GM12891 (cell line): ENCODE measurements at regions not wholly inside any gene's neighbourhood (a gene's known extent, or its start where the extent isn't known, plus 50 kb on each side); places are given as distances from the start of the nearest gene placed in this dataset.

Source experiments
- POLR2A ChIP-seq: IDR thresholded peaks from 2 replicates; pipeline ENCODE4 v1.6.1; 2011; ENCODE audit warnings: low read depth, low read length, control low read depth
- TAF1 ChIP-seq: IDR thresholded peaks from 2 replicates; pipeline ENCODE4 v1.6.1; 2011; ENCODE audit warnings: low read depth, low read length, control low read depth

DNA sequence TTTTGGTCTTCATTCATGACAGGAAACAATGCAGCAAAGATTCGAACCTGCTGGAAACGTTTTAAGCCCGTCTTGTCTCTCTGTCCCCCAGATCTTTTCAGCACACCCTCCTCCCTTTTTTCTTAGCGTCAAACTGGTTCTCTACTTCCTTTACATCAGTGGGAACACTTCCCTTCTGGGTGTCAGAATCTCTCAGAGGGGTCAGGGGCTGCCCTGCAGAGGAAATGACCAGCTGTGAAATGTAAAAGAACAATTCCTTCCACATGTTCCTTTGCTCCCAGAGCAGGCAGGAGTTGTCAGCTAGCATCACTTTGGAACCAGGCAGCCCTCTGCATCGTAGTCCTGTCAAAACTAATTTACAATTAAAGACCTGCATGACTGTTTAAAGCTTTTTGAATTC, 619.0 kb downstream of the TFAP2A start:
- no peak for TF ChIP-seq POLR2A
- no peak for TF ChIP-seq TAF1
